ENCODE measurements at regions not wholly inside any gene's neighbourhood (a gene's known extent, or its start where the extent isn't known, plus 50 kb on each side); places are given as distances from the start of the nearest gene placed in this dataset.

DNA sequence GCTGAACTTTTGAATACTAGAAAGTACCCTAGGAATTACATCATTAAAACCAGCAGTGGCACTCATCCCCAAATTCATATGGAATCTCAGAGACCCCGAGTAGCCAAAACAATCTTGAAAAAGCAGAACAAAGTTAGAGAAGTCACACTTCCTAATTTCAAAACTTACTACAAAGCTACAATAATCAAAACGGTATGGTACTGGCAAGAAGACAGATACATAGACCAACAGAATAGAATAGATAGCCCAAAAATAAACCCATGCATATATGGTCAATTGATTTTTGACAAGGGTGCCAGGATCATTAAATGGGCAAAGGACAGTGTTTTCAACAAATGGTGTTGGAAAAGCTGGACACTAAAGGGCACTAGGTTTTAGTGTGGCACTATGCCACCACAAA is 176.0 kb upstream of the NDUFV2 start:
- Histone ChIP-seq H3K36me3 (no peaks in the 10 kb centered on the region), H3K4me1 (no peaks in the 10 kb centered on the region), H3K9me3 (peaks cover 6% of the 10 kb centered on the region), H3K27me3 (no peaks in the 10 kb centered on the region), H3K4me3 (no peak overlapping the region), H3K27ac (no peak overlapping the region)
- intact Hi-C loops (cut with DNase I) = no loop called here
- TF ChIP-seq POLR2A (IDR thresholded peaks at IDR 0.05) = no peak
- TF ChIP-seq POLR2AphosphoS5 (IDR thresholded peaks at IDR 0.05; ENCODE audit: insufficient read depth in 1 of 2, low read depth in 1 of 2) = no peak
- TF ChIP-seq, protein P1, sequence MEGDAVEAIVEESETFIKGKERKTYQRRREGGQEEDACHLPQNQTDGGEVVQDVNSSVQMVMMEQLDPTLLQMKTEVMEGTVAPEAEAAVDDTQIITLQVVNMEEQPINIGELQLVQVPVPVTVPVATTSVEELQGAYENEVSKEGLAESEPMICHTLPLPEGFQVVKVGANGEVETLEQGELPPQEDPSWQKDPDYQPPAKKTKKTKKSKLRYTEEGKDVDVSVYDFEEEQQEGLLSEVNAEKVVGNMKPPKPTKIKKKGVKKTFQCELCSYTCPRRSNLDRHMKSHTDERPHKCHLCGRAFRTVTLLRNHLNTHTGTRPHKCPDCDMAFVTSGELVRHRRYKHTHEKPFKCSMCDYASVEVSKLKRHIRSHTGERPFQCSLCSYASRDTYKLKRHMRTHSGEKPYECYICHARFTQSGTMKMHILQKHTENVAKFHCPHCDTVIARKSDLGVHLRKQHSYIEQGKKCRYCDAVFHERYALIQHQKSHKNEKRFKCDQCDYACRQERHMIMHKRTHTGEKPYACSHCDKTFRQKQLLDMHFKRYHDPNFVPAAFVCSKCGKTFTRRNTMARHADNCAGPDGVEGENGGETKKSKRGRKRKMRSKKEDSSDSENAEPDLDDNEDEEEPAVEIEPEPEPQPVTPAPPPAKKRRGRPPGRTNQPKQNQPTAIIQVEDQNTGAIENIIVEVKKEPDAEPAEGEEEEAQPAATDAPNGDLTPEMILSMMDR (IDR thresholded peaks at IDR 0.05) = no peak
- no peak for DNase-seq (ENCODE audit: extremely low spot score in 2 of 2)

DNA sequence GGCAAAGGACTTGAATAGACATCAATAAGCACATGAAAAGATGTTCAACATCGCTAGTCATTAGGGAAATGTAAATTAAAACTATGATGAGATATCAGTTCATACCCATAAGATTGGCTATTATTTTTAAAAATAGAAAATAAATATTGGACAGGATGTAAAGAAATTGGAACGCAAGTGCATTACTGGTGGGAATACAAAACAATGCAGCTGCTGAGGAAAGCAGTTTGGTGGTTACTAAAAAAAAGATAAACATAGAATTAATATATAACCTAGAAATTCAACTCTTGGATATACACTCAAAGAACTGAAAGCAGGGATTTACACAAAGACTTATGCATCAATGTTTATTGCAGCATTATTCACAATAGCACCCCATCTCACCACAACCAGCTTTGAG is 174.5 kb upstream of the NDUFV2 start:
- Histone ChIP-seq H3K9me3 (peaks cover 6% of the 10 kb centered on the region), H3K36me3 (no peaks in the 10 kb centered on the region), H3K27me3 (no peaks in the 10 kb centered on the region), H3K4me1 (no peaks in the 10 kb centered on the region), H3K27ac (no peak overlapping the region), H3K4me3 (no peak overlapping the region)
- intact Hi-C loops (cut with DNase I) = no loop called here
- TF ChIP-seq, protein P1 (IDR thresholded peaks at IDR 0.05) = no peak
- TF ChIP-seq POLR2A (IDR thresholded peaks at IDR 0.05) = no peak
- no peak for TF ChIP-seq POLR2AphosphoS5 (IDR thresholded peaks at IDR 0.05; ENCODE audit: insufficient read depth in 1 of 2, low read depth in 1 of 2)
- DNase-seq (ENCODE audit: extremely low spot score in 2 of 2) = no peak

DNA sequence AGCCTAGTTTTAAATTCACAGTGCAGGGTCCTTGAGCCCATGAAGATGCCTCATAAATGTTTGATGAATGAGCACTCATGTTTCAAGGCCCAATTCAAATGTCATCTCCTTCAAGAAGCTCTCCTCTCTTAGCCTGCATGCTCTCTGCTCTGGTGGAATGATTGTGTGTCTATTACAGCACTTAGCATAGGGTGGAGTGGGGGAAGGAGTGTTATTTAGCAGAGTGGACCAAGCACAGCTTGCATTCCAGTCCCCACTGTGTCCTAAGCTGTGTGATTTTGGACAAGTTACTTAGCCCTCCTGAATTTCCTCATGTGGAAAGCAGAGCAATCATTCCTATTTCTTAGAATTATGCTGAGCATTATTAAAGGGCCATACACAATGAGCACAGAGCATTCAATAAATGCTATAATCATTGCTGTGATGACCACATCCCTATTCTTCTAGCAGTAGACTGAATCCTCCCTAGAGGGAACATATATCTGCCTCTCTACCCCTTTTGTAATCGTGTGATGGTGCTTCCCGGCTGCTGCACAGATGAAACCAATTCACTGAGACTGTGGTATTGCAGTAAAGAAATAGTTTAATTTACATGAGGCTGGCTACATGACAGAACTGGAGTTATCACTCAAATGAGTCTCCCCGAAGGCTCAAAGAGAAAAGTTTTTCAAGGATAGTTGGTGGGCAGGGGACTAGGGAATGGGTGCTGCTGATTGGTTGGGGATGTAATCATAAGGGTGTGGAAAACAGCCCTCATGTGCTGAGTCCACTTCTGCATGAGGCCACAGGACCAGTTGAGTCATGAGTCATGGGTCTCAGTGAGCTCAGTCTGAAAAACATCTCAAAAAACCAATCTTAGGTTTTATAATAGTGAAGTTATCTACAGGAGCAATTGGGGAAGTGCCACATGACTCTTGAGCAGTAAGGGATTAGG is 173.4 kb upstream of the NDUFV2 start:
- no peak overlapping the region for H3K27ac ChIP-seq
- peaks cover 6% of the 10 kb centered on the region for H3K9me3 ChIP-seq
- H3K27me3 ChIP-seq = no peaks in the 10 kb centered on the region
- no peak for DNase-seq (ENCODE audit: extremely low spot score in 2 of 2)
- no peaks in the 10 kb centered on the region for H3K4me1 ChIP-seq
- no peak overlapping the region for H3K4me3 ChIP-seq
- TF ChIP-seq POLR2AphosphoS5 (IDR thresholded peaks at IDR 0.05; ENCODE audit: insufficient read depth in 1 of 2, low read depth in 1 of 2) (no peak), POLR2A (IDR thresholded peaks at IDR 0.05) (no peak)
- TF ChIP-seq, protein P1 (IDR thresholded peaks at IDR 0.05) = no peak
- intact Hi-C loops (cut with DNase I) = no loop called here
- no peaks in the 10 kb centered on the region for H3K36me3 ChIP-seq

DNA sequence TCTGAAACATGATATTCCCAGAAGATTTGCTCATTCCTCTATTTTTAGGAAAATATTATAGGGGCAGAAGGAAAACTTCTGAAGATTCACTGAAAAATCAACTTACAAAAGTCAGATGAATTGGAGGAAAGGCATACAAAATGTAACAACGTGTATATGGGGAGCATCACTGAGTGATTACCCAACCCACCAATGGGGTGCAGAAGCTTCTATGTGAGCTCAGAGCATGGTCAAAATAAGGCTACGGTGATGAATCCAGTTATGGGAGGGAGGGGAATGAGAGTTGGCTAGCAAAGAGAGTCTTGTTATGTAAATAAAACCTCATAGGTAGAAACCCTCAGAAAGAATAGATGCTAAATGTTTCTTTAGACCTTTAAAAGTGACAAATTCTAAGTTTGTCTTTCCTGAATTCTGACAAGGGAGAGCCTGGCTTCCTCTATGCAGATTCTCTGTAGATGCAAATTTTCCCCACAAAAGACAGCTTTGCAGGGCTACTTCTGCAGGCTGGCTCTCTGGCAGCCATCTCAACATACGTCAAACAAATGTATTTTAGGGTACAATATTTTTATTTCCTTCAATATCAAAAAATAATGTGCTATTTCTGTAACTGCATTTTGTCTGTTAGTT is 171.4 kb upstream of the NDUFV2 start:
- DNase-seq (ENCODE audit: extremely low spot score in 2 of 2) = no peak

More for the DNA sequence above, 171.4 kb upstream of the NDUFV2 start:
- Histone ChIP-seq H3K4me3 (no peak overlapping the region), H3K36me3 (no peaks in the 10 kb centered on the region), H3K27me3 (no peaks in the 10 kb centered on the region), H3K27ac (no peak overlapping the region), H3K4me1 (no peaks in the 10 kb centered on the region), H3K9me3 (peaks cover 5% of the 10 kb centered on the region)
- TF ChIP-seq POLR2AphosphoS5 (IDR thresholded peaks at IDR 0.05; ENCODE audit: insufficient read depth in 1 of 2, low read depth in 1 of 2) (no peak), POLR2A (IDR thresholded peaks at IDR 0.05) (no peak)
- TF ChIP-seq, protein P1 (IDR thresholded peaks at IDR 0.05) = no peak
- intact Hi-C loops (cut with DNase I) = no loop called here
